T1000 (cell line): ENCODE measurements at regions not wholly inside any gene's neighbourhood (a gene's known extent, or its start where the extent isn't known, plus 50 kb on each side); places are given as distances from the start of the nearest gene placed in this dataset.

Experiments
- DNase-seq: peaks from one replicate; lab custom pipeline; 2025; ENCODE audit warnings: mixed read lengths; lab: John Stamatoyannopoulos, UW

DNA sequence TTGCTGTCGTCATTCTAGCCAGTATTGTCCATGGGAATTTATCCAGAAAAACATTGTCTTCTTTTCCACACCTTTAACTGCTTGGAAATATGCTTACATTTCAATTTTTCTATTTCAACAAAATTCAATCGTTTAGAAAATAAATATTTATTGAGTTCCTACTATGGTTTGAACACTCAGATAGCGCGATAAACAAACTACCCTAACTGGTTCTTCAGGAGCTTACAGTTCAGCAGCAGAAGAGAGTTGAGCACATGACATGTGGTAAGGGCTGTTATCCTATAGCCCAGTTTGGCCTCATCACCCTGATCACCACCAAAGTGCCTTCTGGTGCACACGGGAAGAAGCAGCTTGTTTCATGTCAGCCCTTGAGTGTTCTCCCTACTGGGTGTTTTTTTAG lies 375.2 kb upstream of the SMIM21 start:
- DNase-seq: no peak

- DNase-seq: no peak
Measured at GRCh38 chr18:75801178-75801577, 373.7 kb upstream of the SMIM21 start.

DNA sequence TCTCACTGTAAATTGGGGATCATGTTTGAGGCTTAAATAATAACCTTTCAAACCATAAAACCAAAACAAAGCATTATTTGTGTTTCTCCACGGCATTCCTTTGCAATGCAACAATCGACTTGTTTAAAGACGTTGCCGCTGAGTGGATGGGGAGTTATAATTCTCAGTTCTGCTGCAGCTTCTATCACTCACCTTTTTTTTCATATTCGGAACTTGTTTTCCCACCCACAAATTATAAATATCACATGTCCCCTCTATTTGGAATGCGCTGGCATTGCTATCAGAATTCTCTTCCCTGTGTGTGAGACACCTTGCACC lies 372.8 kb upstream of the SMIM21 start:
- DNase-seq: no peak

DNA sequence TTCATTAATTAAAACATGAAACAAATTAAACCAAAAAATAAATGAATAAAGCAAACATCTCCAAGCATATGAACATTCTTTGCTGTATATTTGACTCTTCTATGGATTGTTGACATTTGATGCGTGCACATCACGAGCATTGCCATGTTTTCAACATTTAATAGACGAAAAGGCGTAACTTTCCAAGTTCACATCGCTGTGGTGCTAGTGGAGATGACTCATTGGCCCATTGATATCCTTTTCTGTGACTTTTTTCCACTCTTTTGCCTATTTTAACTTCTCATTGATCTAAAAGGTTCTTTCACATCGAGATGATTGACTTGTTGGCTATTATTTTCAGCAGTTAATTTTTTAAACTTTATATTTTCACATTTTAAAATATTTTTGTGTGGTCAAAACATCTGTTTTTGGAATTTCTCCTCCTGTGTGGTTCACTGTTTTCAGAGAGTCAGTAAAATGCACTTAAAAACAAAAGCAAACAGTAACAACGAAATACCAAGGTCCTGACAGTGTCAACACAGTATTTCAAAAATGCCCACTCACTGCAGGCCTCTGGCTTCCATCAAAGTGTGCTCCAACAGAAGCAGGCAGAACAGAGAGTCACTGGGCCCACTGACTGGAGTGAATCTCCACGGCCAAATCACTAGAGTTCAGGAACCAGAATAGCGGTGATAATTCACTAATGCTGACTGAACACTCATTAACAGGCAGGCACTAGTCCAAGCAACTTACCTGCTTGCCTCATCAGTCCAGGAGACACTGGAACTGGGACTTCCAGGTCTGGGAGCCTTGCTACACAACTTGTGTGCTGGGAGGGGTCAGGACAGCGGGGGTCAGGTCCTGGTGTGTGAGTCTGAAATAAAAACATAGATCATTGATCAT lies 372.2 kb upstream of the SMIM21 start:
- no peak for DNase-seq

GRCh38 chr18:75797046-75797445 lies 369.5 kb upstream of the SMIM21 start:
- DNase-seq: no peak

DNA sequence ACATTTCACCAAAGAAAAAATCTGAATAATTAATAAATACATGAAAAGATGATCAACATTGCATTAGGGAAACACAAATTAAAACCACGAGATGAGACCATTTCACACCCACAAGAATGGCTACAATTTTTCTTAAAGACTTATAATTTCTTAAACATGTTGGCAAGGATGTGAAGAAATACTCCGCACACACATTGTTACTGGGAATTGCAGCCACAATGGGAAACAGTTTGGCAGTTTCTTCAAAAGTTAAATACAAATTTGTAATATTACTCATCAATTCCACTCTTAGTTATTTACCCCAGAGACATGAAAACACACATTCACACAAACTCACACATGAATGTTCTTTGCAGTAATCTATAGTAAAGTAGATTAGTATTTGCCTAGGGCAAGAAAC lies 363.3 kb upstream of the SMIM21 start:
- DNase-seq: no peak

- no peak for DNase-seq
Measured at GRCh38 chr18:75790111-75790510, 362.6 kb upstream of the SMIM21 start.

DNA sequence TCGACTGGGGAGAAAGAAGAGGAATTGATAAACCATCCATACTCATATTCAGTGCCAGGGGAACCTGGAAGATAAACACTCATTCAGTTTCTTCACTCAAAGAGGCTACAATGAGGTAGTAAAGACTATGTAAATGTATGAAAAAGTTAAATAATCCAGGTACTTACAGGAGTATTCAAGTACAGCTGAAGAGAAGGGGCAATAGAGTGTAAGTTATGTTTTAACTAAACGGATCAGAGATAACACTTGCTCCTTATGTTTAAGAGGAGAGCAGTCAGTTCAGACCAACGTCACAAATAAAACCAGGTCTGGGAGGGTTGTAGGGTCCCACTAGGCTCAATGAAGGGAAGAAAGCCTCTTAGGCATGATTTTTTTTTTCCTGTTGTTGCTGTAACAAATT lies 358.3 kb upstream of the SMIM21 start:
- no peak for DNase-seq

- no peak for DNase-seq
Measured at GRCh38 chr18:75785206-75785605, 357.7 kb upstream of the SMIM21 start.

GRCh38 chr18:75784390-75784789 lies 356.9 kb upstream of the SMIM21 start:
- DNase-seq: no peak

GRCh38 chr18:75783566-75784281 lies 356.2 kb upstream of the SMIM21 start:
- DNase-seq: no peak

DNA sequence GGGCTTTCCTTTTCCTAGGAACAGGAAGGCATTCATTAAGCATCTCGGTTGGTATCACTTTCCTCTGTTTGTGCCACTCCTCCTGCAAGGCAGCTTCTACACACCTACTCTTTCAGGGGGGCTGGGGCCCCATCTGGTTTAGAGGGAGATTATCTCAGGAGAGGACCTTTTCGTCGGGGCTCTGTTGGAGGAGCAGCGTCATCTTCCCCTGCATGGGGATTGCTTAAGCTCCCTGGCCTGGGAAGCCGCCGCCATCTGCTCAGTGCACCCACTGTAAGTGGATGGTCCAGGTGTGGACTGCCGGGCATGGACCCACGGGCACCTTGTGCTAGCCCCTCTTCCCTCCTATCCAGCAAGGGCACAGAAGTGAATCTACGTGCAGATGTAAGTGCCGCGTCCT lies 355.3 kb upstream of the SMIM21 start:
- no peak for DNase-seq

DNA sequence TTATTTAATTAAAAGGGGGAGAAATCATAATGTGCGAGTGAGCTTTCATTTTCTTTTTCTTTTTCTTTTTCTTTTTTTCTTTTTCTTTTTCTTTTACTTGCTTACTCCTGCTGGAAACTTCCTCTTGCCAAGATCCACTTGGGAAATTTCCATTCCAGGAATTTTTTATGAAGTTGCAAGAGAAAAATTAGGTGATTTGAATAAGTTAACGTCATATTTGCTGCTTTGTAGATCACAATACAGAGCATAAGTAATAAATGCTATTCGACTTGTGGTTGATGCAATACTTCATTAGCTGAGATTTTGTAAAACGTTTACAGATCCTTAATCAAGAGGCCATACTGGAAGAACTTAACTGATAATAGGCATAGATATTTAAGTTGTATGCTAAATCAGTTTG lies 354.7 kb upstream of the SMIM21 start:
- no peak for DNase-seq

GRCh38 chr18:75779910-75780309 lies 352.4 kb upstream of the SMIM21 start:
- DNase-seq: no peak

GRCh38 chr18:75779450-75779849 lies 351.9 kb upstream of the SMIM21 start:
- DNase-seq: no peak

DNA sequence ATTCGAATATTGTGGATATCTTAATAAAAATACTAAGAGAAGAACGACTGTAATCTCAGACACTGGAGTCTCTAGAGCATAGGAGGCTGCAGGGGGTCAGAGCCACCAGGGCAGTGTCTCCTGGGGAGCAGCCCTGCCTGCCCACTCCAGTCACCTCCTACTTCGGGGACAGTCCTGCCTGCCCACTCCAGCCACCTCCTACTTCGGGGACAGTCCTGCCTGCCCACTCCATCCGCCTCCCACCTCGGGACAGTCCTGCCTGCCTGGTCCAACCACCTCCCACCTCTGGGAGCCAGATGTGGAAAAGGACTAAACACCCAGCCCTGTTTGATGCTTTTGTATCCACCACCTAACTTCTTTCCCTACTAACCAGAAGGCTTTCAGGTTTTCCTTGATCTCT lies 350.1 kb upstream of the SMIM21 start:
- DNase-seq: no peak

GRCh38 chr18:75775121-75775520 lies 347.6 kb upstream of the SMIM21 start:
- no peak for DNase-seq

DNA sequence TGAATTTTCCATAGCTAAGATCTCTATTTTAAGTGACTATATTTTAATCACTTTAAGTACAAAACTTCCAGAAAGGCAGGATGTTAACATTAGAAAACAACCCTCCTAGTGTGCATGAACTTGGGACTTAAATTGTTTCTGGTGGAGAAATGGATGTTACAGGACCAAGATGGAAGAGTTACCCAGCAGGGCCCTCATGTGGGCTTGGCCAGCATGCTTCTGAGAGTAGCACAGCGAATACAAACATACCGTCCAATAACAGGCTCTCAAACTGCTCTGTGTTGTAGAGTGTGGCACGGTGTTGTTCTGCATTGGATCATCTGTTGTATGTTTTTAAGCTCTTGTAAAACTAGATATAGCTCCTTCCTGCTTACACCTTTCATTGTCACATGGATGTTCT lies 346.1 kb upstream of the SMIM21 start:
- no peak for DNase-seq

GRCh38 chr18:75762758-75763157 lies 335.3 kb upstream of the SMIM21 start:
- DNase-seq: no peak

DNA sequence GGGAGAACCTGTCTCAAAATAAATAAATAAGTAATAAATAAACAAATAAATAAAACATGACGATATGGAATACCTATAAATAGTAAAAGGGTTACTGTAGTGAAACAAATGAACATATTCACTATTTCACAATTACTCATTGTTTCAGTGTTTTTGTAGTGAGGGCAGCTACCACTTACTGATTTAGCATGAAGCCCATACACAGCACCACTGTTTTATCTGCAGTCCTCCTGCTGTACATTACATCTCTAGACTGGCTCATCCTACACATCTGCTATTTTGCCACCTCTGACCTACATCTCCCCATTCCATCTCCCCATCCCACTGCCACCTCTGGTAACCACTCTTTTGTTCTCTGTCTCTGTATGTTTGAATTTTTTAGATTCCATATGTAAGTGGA lies 332.7 kb upstream of the SMIM21 start:
- DNase-seq: no peak

- DNase-seq: no peak
Measured at GRCh38 chr18:75757951-75758350, 330.4 kb upstream of the SMIM21 start.

- no peak for DNase-seq
Measured at GRCh38 chr18:75754433-75754832, 326.9 kb upstream of the SMIM21 start.

GRCh38 chr18:75753753-75754152 lies 326.2 kb upstream of the SMIM21 start:
- DNase-seq: no peak
